Neural progenitor cell (in vitro differentiated cells): ENCODE measurements at regions not wholly inside any gene's neighbourhood (a gene's known extent, or its start where the extent isn't known, plus 50 kb on each side); places are given as distances from the start of the nearest gene placed in this dataset.

Experiments used
- EZH2 ChIP-seq: fragments of 200-600 bp; sonication (generic); IDR thresholded peaks from 2 replicates; pipeline ENCODE4 v1.6.1; 2017; ENCODE audit warnings: antibody characterized with exemption, mild to moderate bottlenecking, moderate library complexity
- TF ChIP-seq, protein P1 (sequence below): fragments of 200-600 bp; sonication (generic); IDR thresholded peaks from 2 replicates; pipeline ENCODE4 v1.5.1; 2017; ENCODE audit warnings: antibody characterized with exemption, mild to moderate bottlenecking

DNA sequence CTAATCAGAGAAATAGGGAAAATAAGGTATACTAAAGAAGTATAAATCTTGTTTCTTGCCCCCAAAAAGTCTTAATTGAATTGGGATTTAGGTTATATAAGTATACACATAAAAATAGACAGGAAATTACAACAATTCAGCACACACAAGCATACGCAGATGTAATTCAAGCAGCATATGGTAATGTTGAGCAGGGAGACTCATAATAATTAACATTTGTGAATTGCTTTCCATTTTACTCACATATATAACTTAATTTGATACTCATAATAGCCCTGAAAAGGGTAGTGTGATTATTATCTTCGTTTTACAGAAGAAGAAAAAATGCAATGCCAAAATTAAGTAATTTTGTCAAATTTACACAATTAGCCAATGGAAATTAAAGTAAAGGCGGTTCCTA, 313.5 kb upstream of the ECI2 start:
- TF ChIP-seq, protein P1, sequence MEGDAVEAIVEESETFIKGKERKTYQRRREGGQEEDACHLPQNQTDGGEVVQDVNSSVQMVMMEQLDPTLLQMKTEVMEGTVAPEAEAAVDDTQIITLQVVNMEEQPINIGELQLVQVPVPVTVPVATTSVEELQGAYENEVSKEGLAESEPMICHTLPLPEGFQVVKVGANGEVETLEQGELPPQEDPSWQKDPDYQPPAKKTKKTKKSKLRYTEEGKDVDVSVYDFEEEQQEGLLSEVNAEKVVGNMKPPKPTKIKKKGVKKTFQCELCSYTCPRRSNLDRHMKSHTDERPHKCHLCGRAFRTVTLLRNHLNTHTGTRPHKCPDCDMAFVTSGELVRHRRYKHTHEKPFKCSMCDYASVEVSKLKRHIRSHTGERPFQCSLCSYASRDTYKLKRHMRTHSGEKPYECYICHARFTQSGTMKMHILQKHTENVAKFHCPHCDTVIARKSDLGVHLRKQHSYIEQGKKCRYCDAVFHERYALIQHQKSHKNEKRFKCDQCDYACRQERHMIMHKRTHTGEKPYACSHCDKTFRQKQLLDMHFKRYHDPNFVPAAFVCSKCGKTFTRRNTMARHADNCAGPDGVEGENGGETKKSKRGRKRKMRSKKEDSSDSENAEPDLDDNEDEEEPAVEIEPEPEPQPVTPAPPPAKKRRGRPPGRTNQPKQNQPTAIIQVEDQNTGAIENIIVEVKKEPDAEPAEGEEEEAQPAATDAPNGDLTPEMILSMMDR, result no peak
- no peak for TF ChIP-seq EZH2
